ENCODE measurements at regions not wholly inside any gene's neighbourhood (a gene's known extent, or its start where the extent isn't known, plus 50 kb on each side); places are given as distances from the start of the nearest gene placed in this dataset.

DNA sequence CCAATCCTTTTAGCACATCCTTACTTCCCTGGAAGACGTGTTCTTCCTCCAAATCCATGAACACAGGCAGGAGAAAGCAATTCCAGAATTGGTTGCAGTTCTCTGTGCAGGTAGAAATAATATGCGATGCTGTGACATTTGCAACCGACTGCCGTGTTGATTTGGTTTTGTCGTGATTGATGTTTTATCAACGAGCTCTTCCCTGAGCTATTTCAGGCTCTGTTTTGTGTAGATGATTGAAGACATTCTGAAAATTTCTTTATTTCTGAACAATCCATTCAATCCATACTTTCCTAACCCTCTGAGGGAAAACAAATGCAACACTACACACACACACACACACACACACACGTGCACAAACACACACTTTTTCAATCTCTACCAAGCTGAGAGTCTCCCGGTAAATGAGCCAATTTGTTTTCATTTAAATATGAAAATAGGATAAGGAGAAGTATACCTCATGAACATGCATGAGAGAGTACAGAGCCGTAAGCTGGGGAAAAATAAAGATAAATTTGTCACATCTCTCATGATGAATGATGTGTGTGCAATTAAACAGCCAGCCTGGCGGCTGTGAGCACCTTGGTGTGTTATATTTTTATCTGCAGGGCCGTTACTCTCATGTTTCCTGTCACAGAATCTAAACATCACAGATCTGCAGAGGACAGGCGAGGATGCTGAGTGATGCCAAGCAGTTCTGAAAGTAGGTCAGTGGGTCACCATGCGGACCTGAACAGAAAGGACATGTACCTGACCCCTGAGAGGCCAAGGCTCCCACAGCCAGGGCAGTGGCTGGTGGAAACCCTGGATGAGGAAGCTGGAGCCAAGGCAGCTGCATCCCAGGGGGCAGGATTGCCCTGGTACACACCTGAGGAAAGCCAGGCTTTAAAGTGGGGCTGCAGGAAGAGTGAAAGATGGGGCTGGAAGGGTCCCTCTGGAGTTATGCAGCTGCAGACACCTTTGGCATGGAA lies 64.8 kb downstream of the PDCL3 start:
- Histone ChIP-seq H3K4me3 (ENCODE audit: low read length) (no peak overlapping the region), H3K27me3 (ENCODE audit: control insufficient read depth, insufficient read depth, low read length) (no peaks in the 10 kb centered on the region), H3K36me3 (ENCODE audit: control insufficient read depth, insufficient read depth, low read length) (no peaks in the 10 kb centered on the region), H3K27ac (ENCODE audit: low read length) (no peak overlapping the region), H3K9me3 (replicated peaks; ENCODE audit: control insufficient read depth, low read depth, low read length) (no peaks in the 10 kb centered on the region), H3K4me1 (ENCODE audit: control insufficient read depth, insufficient read depth, low read length) (no peaks in the 10 kb centered on the region)
- WGBS (ENCODE audit: insufficient coverage): 90% methylated on average over 5 of the region's 13 CpGs
- DNase-seq: no peak

DNA sequence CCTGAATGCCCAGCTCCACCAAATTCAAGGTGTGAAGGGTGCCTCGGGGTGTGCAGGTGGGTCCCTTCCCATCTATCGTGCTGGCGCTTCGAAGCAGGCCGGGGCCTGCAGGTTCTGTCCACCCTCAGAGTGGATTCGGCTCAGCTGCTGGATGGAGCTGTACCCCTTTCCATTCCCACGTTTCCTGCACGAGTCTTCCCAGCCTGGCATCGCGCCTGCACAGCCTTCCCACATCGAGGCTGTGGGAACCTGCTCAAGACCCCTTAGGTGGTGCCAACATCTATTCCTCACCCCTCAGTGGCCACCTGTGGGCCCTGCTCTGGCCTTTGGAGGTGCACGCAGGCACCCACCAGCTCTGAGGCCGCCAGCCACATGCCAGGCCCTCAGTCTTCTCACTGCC lies 65.7 kb downstream of the PDCL3 start:
- WGBS (ENCODE audit: insufficient coverage): 83% methylated on average over 13 of the region's 13 CpGs
- H3K4me3 ChIP-seq (ENCODE audit: low read length): no peak overlapping the region
- no peaks in the 10 kb centered on the region for H3K9me3 ChIP-seq (replicated peaks; ENCODE audit: control insufficient read depth, low read depth, low read length)
- H3K27me3 ChIP-seq (ENCODE audit: control insufficient read depth, insufficient read depth, low read length): no peaks in the 10 kb centered on the region
- H3K27ac ChIP-seq (ENCODE audit: low read length): no peak overlapping the region
- H3K4me1 ChIP-seq (ENCODE audit: control insufficient read depth, insufficient read depth, low read length): no peaks in the 10 kb centered on the region
- no peaks in the 10 kb centered on the region for H3K36me3 ChIP-seq (ENCODE audit: control insufficient read depth, insufficient read depth, low read length)
- DNase-seq: no peak

DNA sequence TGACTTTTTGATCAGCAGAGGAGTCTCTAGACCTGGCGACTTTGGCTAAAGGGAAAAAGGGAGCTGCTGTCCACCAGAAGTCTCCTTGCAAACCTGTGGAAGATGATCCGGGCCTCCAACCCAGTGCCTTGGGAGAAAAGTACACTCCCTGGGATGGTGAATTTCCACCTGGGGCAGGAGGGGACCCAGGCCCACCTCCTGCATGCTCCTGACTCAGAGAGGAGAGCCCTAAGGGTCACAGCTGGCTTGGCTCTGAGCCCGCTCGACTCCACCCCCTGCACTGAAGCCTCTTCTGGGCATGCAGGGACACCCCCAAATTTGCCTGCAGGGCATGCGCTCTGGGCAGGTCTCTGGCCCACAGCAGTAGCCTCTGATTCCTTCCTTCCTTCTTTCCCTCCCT lies 66.5 kb downstream of the PDCL3 start:
- no peaks in the 10 kb centered on the region for H3K4me1 ChIP-seq (ENCODE audit: control insufficient read depth, insufficient read depth, low read length)
- WGBS (ENCODE audit: insufficient coverage): 95% methylated on average over 5 of the region's 5 CpGs

DNA sequence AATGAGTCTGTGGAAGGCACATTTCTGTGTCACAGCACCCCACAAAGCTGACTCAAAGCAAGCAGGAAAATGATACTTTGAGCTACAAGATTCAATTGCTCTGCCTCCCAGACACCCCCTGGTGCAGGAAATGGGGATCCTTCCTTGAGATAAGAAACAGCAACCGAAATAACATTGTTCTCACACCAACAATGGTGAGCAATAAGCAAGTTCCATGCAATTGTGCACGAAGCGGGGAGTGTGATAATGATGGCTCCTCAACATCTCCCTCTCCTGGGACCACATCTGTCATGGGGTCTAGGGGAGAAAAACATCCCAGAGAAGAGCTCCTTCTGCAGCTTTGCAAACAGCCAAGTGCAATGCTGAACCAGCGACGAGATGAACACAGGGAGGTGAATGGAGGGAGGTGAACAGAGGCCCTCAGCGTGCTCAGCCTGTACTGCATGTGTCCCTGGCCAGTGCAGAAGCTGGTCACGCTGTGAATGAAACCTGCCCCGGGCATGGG lies 67.7 kb downstream of the PDCL3 start:
- H3K4me3 ChIP-seq (ENCODE audit: low read length): no peak overlapping the region
- H3K36me3 ChIP-seq (ENCODE audit: control insufficient read depth, insufficient read depth, low read length): no peaks in the 10 kb centered on the region
- H3K27me3 ChIP-seq (ENCODE audit: control insufficient read depth, insufficient read depth, low read length): no peaks in the 10 kb centered on the region
- no peak for DNase-seq
- no peak overlapping the region for H3K27ac ChIP-seq (ENCODE audit: low read length)
- WGBS (ENCODE audit: insufficient coverage): 71% methylated on average over 5 of the region's 8 CpGs
- no peaks in the 10 kb centered on the region for H3K9me3 ChIP-seq (replicated peaks; ENCODE audit: control insufficient read depth, low read depth, low read length)
- no peaks in the 10 kb centered on the region for H3K4me1 ChIP-seq (ENCODE audit: control insufficient read depth, insufficient read depth, low read length)

More for the DNA sequence above, 66.5 kb downstream of the PDCL3 start:
- Histone ChIP-seq H3K27ac (ENCODE audit: low read length) (no peak overlapping the region), H3K9me3 (replicated peaks; ENCODE audit: control insufficient read depth, low read depth, low read length) (no peaks in the 10 kb centered on the region), H3K4me3 (ENCODE audit: low read length) (no peak overlapping the region), H3K27me3 (ENCODE audit: control insufficient read depth, insufficient read depth, low read length) (no peaks in the 10 kb centered on the region), H3K36me3 (ENCODE audit: control insufficient read depth, insufficient read depth, low read length) (no peaks in the 10 kb centered on the region)
- no peak for DNase-seq

DNA sequence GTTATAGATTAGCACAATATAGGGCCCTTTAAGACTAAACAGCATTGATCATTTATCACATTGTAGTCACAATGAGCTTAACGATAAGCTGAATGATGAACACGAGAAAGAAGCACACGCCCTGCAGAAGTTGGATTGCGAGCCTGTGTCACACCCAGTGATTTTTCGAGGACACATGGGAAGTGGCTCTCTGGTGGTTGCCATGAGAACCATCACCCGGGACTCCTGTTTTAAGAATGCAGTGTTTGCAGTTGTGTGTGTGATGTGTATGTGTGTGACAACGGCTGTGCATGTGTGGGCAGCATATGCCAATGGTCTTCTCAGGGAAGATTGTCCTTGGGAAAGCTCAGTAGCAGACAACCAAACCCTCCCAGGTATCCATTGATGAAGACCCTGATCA lies 69.2 kb downstream of the PDCL3 start:
- Histone ChIP-seq H3K27ac (ENCODE audit: low read length) (no peak overlapping the region), H3K4me1 (ENCODE audit: control insufficient read depth, insufficient read depth, low read length) (no peaks in the 10 kb centered on the region), H3K9me3 (replicated peaks; ENCODE audit: control insufficient read depth, low read depth, low read length) (no peaks in the 10 kb centered on the region), H3K36me3 (ENCODE audit: control insufficient read depth, insufficient read depth, low read length) (no peaks in the 10 kb centered on the region), H3K4me3 (ENCODE audit: low read length) (no peak overlapping the region), H3K27me3 (ENCODE audit: control insufficient read depth, insufficient read depth, low read length) (no peaks in the 10 kb centered on the region)
- 76% methylated on average over 3 of the region's 7 CpGs for WGBS (ENCODE audit: insufficient coverage)
- DNase-seq: no peak

DNA sequence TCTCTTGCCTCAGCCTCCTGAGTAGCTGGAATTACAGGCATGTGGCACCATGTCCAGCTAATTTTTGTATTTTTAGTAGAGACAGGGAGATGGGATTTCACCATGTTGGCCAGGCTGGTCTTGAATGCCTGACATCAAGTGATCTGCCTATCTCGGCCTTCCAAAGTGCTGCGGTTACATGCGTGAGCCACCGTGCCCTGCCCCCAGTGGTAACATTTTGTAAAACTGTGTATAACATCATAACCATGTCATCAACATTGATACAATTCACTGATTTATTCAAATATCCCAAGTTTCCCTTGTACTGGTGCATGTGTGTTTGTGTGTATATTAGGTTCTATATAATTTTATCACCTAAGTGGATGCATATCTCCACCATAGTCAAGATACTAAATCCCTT lies 70.0 kb downstream of the PDCL3 start:
- Histone ChIP-seq H3K27me3 (ENCODE audit: control insufficient read depth, insufficient read depth, low read length) (no peaks in the 10 kb centered on the region), H3K27ac (ENCODE audit: low read length) (no peak overlapping the region), H3K9me3 (replicated peaks; ENCODE audit: control insufficient read depth, low read depth, low read length) (no peaks in the 10 kb centered on the region), H3K4me1 (ENCODE audit: control insufficient read depth, insufficient read depth, low read length) (no peaks in the 10 kb centered on the region), H3K4me3 (ENCODE audit: low read length) (no peak overlapping the region), H3K36me3 (ENCODE audit: control insufficient read depth, insufficient read depth, low read length) (no peaks in the 10 kb centered on the region)
- 80% methylated on average over 1 of the region's 4 CpGs for WGBS (ENCODE audit: insufficient coverage)
- no peak for DNase-seq

DNA sequence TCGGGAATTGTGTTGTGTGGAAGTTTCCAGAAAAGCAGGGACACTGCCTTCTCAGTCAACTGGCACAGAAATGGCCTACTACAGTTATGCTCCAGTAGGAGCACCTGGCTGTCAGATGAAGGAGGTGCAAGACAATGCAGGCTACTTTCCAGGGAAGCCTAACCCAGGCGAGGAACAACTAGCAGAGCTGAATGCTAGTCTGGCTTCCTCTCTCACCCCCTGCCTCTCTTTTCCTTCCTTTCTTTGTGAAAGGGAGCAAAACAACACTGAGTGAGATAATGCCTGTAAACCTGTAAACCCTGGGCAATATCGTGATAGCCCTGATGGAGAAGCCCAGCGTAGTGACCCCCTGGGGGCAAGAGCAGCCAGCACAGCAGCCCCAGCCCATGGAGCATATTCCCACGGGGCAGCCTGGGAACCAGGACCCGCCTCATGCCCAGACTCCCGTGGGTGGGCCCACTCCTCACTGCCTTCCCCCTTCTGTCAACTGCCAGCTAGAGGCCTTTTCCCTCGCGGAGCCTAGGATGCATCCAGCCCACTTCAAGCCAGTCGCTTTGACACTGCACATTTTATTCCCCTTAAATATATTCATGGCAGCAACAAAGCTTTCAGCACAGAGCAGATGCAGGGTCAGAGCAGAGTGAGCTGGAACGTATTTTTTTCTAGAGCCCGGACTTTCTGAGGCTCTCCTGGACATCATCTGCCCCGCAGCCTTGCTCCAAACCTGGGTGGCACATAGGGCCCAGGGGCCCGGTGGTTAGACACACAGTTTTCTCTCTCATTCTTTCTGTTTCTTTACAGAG lies 77.0 kb downstream of the PDCL3 start:
- no peak for DNase-seq
- H3K9me3 ChIP-seq (replicated peaks; ENCODE audit: control insufficient read depth, low read depth, low read length): no peaks in the 10 kb centered on the region
- H3K27ac ChIP-seq (ENCODE audit: low read length): no peak overlapping the region
- H3K4me3 ChIP-seq (ENCODE audit: low read length): no peak overlapping the region
- H3K36me3 ChIP-seq (ENCODE audit: control insufficient read depth, insufficient read depth, low read length): no peaks in the 10 kb centered on the region
- peaks cover 2% of the 10 kb centered on the region for H3K27me3 ChIP-seq (ENCODE audit: control insufficient read depth, insufficient read depth, low read length)
- peaks cover 9% of the 10 kb centered on the region for H3K4me1 ChIP-seq (ENCODE audit: control insufficient read depth, insufficient read depth, low read length)
- 45% methylated on average over 11 of the region's 14 CpGs for WGBS (ENCODE audit: insufficient coverage)

DNA sequence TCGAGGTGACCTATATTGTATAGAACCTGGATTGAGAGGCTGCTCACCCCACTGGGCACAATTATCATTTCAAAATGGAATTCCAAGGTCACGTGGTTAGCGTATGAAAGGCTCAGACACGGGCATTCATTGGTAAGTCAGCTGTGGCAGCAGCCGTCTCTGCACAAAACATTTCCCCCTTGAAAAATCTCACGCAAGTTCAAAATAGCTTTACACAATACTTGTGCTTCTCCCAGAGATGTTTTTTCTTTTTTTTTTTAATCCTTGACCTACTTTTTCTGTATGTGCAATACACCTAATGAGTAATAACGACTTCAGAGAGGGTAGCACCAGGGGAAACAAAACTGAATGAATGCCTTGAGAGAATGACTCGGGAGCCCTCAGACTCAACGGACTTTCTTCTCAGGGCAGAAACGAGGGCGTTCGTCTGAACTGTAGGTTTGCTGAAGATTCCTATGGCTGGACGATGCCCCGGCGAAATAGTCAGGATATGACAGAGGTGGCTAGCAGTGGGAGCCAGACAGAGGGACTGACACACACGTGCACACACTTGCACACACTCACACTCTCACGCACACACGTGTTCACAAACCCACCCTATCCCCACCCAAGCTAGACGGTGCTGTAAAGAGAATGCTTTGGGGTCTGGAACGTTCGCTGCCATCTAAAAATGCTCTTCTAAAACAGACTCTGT lies 77.8 kb downstream of the PDCL3 start:
- Histone ChIP-seq H3K4me3 (ENCODE audit: low read length) (no peak overlapping the region), H3K4me1 (ENCODE audit: control insufficient read depth, insufficient read depth, low read length) (peaks cover 9% of the 10 kb centered on the region), H3K27me3 (ENCODE audit: control insufficient read depth, insufficient read depth, low read length) (peaks cover 2% of the 10 kb centered on the region), H3K9me3 (replicated peaks; ENCODE audit: control insufficient read depth, low read depth, low read length) (no peaks in the 10 kb centered on the region), H3K36me3 (ENCODE audit: control insufficient read depth, insufficient read depth, low read length) (no peaks in the 10 kb centered on the region), H3K27ac (ENCODE audit: low read length) (no peak overlapping the region)
- no peak for DNase-seq
- 46% methylated on average over 9 of the region's 21 CpGs for WGBS (ENCODE audit: insufficient coverage)

DNA sequence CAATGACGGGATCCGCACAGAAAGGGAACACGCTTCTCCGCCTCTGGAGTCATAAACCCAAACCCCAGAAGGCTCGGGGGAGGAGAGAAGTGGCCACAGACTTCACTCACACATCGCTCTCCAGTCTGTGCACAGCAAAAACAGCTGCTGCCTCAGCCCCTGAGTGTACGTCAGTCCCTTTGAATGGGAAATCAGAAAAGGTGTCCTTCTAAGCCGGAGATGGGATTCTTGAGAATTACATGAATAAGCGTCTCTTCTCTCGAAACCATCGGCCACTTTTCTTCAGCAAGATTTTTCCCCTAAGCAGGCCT lies 78.3 kb downstream of the PDCL3 start:
- H3K27ac ChIP-seq (ENCODE audit: low read length): no peak overlapping the region
- 16% methylated on average over 7 of the region's 11 CpGs for WGBS (ENCODE audit: insufficient coverage)
- peaks cover 2% of the 10 kb centered on the region for H3K27me3 ChIP-seq (ENCODE audit: control insufficient read depth, insufficient read depth, low read length)
- no peak overlapping the region for H3K4me3 ChIP-seq (ENCODE audit: low read length)
- H3K4me1 ChIP-seq (ENCODE audit: control insufficient read depth, insufficient read depth, low read length): peaks cover 9% of the 10 kb centered on the region
- H3K9me3 ChIP-seq (replicated peaks; ENCODE audit: control insufficient read depth, low read depth, low read length): no peaks in the 10 kb centered on the region
- H3K36me3 ChIP-seq (ENCODE audit: control insufficient read depth, insufficient read depth, low read length): no peaks in the 10 kb centered on the region
- no peak for DNase-seq

DNA sequence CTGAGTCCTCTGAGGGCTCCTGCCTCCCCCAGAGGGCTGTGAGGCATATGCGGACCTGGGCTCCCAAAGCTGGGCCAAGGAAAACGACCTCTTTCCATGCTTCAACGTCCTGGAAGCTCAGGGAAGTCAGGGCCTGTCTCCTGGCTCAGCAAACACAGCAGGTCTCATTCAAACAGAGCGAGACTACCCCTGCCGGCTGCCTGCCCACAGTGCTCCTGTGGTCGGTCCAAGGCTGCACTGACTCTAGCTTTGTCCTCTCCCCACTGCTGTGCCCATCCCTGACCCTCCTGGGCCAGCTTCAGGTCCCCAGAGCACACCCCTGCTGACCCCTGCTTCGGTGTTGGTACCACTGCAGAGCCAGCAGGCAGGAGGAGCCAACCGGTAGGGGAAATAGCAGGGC lies 79.6 kb downstream of the PDCL3 start:
- peaks cover 2% of the 10 kb centered on the region for H3K27me3 ChIP-seq (ENCODE audit: control insufficient read depth, insufficient read depth, low read length)
- H3K27ac ChIP-seq (ENCODE audit: low read length): no peak overlapping the region
- H3K4me3 ChIP-seq (ENCODE audit: low read length): no peak overlapping the region
- no peaks in the 10 kb centered on the region for H3K9me3 ChIP-seq (replicated peaks; ENCODE audit: control insufficient read depth, low read depth, low read length)
- DNase-seq: no peak
- no peaks in the 10 kb centered on the region for H3K36me3 ChIP-seq (ENCODE audit: control insufficient read depth, insufficient read depth, low read length)
- 79% methylated on average over 8 of the region's 8 CpGs for WGBS (ENCODE audit: insufficient coverage)
- peaks cover 9% of the 10 kb centered on the region for H3K4me1 ChIP-seq (ENCODE audit: control insufficient read depth, insufficient read depth, low read length)

All from muscle of leg (tissue), 3 donors.